ENCODE measurements at regions not wholly inside any gene's neighbourhood (a gene's known extent, or its start where the extent isn't known, plus 50 kb on each side); places are given as distances from the start of the nearest gene placed in this dataset.

DNA sequence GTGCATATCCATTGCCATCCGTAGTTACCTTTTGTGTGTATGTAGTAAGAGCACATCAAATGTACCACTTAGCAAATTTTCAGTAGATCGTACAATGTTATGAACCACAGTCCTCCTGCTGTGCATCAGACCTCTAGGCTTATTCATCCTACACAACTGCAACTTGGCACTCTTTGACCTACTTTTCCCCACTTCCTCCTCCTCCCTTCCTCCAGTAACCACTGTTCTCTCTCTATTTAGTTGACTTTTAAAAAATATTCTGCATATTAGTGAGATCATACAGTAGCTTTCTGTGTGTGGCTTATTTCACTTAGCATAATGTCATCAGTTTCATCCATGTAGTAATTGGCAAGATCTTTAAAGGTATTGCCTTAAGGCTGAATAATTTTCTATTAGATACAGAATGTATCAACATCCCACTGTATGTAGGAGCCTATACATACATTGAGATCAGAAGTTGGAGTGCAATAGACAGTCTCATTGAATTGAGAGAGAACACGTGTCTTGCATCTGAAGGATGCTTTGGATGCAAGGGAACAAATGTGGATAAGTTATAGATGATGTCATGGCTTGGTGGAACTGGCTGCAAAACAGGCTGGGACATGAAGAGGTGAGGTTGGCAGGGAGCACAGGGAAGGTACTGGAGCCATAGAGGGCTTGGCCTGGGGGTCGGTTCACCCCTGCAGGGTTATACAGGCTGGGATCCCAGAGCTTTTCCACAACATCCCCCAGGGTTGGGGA, 83.0 kb upstream of the FAM180A start:
- peak; percentile 26 for DNase-seq (ENCODE audit: low read depth)

DNA sequence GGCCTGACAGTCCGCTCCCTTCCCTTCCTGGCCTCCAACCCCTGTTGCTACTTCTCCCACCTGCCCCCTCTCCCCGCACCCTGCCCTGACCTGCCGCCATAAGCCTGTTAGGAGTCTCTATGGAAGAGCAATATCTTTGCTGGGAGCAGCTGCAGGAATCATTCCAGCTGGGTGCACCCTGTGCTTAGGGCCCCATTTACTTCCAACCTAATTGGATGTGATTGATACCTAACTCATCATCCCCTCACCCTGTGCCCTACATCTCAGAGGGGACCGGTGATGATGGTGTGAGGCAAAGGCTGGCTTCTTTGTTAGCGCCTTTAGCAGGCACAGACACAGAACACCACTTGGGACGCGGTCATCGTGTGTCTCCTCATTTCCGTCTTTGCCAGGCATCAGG, 80.0 kb upstream of the FAM180A start:
- DNase-seq (ENCODE audit: low read depth) = no peak

GRCh38 chr7:135827391-135827790, 78.8 kb upstream of the FAM180A start:
- DNase-seq (ENCODE audit: low read depth) = no peak

DNA sequence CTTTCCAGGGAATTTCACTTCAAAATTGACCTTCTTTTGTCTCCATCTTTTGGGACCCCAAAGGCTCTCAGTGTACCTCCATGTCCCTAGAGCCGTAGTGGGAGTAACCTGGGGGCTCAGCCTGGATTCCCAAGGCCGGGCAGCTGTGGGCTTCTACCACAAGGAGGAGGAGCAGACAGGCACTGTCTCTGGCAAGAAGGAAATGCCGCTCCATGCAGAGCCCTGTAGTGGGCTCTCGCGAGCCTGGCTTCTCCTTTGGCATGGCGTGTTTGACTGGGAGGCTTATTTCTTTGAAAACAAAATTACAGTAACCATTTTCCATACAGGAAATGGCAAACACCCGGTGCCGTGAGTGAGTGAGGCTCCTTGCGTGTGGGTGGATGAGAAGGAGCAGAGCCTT, 76.8 kb upstream of the FAM180A start:
- peak; percentile 17 for DNase-seq (ENCODE audit: low read depth)

GRCh38 chr7:135822376-135822775, 73.8 kb upstream of the FAM180A start:
- DNase-seq (ENCODE audit: low read depth) = no peak

- DNase-seq (ENCODE audit: low read depth) = no peak
Observed at GRCh38 chr7:135817583-135817982, 69.0 kb upstream of the FAM180A start.

DNA sequence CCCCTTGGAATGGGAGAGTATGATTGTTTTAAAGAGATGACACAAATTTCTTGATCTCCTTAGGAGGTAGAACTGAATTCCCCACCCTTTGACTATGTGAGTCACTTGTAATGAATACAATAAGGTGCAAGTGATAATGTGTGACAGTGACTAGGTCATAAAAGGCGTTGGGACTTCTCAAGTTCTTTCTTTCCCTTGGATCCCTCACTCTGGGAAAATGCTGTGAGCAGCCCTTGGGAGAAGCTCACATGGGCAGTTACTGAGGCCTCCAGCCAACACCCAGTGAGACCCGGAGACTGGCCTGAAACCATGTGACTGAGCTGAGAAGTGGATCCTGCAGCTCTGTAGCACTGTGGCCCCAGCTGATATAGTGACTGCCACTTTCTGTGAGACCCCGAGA, 66.4 kb upstream of the FAM180A start:
- DNase-seq (ENCODE audit: low read depth) = no peak

GRCh38 chr7:135812148-135812547, 63.5 kb upstream of the FAM180A start:
- no peak for DNase-seq (ENCODE audit: low read depth)

DNA sequence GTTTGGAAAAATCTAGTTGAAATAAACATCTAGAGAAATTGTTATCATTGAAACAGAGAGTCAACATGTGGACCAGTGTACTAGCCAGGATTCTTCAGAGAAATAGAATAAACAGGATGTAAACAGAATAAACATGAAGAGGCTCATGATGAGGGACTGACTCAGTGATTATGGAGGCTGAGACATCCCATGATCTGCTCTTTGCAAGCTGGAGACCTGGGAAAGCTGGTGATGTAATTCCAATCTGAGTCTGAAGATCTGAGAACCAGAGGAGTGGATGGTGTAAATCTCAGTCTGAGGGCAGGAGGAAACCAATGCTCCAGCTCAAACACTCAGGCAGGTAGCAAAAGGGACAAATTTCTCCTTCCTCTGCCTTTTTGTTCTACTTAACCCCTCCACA, 62.9 kb upstream of the FAM180A start:
- DNase-seq (ENCODE audit: low read depth) = no peak

DNA sequence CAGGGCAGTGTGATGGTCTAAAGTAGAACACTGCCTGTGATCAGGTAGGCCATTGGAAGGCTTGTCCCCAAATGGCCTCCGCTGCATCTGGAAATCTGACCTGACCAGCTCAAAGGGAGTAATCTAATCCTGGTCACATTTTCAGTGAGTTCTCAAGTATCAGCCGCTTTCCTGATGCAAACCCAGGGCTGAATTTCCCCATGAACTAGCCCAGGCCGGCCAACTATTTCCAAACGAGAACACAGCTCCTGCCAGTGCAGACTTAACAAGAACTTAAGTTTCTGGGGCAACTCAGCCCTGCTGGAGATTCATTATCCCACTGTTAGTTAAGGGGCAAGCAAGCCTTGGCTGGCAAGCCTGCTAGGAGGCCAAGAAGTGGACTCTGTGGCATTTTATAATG, 59.6 kb upstream of the FAM180A start:
- DNase-seq (ENCODE audit: low read depth) = no peak

DNA sequence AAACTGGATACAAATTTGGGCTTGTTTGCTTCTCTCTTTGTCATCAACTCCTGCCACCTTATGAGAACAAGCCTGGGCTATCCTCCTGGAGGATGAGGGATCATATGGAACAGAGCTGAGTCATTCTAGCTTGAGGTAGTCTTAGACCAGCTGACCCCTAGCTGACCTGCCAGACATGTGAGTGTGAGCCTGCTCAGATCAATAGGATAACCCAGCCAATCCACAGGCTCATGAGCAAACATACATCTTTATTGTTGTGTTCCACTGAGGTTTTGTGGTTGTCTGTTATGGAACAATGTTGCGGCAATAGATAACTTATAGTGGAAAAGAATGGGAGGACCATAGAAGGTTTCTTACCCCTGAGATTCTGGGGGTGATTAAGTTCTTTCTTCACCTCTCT, 54.5 kb upstream of the FAM180A start:
- DNase-seq (ENCODE audit: low read depth) = peak; percentile 34

DNA sequence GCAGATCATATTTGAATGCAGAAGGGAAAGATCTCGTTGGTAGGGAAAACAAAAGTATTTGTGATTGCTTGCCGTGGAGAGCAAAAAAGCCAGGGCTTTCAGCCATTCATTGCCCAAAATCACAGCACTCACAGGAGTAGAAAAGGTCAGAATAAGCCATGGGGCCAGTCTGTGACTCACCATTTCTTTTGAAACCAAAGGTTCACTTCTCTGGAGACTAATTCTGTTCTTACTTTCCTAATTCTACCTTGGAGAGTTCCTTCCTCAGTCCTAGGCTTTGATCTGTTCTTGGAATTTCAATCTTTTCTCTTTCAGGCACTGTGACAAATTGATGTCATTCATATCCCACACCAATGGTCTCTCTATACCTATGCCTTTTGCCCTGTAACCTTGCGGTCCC, 54.1 kb upstream of the FAM180A start:
- peak; percentile 14 for DNase-seq (ENCODE audit: low read depth)

DNA sequence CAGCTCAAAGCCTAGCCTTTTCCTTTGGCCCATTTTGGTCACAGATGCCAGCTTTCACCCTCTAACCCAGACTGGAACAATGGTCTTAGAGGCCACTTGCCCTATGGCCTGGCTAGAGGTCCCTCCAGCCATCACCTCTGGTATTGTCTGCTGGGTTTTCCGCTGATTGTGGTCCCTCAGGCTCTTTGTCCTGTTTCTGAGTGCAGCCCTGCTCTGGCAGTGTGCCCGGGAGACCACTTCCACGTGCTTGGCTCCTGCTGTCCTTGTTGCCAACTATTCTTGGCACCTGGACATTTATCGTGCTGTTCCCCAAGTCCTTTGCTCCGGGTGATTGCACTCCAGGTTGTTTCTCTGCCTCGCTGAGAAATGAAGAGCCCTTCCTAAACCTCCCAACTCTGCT, 53.3 kb upstream of the FAM180A start:
- DNase-seq (ENCODE audit: low read depth) = no peak

DNA sequence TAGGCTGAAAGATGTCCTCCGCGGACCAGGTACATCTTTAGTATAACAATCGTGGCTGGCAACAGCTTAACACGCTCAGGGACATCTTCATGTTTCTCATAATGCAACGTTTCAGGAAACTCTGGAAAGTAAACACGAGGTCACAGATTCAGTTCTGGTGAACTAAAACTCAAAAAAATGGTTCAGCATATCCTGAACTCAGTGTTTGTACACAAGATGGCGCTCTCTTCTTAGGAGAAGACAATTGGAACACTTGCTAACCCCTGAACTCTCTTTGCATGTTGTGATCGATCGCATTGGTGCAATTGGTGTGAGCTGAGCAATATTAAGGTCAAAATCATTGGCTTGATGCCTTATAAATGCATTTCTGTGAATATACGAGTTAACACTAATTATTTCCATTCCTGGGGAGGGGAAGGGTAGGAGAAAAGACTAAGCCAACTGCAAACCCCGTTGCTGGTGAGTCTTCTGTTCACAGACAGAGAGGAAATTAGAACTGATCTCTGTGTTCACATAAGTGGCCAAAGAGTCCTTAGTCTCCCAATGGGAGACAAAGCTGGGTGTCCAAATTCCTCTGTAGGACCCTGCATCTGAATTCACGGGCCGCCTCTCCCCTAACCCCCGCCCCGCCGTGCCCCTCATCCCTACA, 52.6 kb upstream of the FAM180A start:
- peak; percentile 58 for DNase-seq (ENCODE audit: low read depth)

GRCh38 chr7:135800560-135800959, 51.9 kb upstream of the FAM180A start:
- DNase-seq (ENCODE audit: low read depth) = no peak

GRCh38 chr7:135799881-135800280, 51.3 kb upstream of the FAM180A start:
- no peak for DNase-seq (ENCODE audit: low read depth)

All from HT1080 (cell line).